ENCODE measurements at regions not wholly inside any gene's neighbourhood (a gene's known extent, or its start where the extent isn't known, plus 50 kb on each side); places are given as distances from the start of the nearest gene placed in this dataset.

DNA sequence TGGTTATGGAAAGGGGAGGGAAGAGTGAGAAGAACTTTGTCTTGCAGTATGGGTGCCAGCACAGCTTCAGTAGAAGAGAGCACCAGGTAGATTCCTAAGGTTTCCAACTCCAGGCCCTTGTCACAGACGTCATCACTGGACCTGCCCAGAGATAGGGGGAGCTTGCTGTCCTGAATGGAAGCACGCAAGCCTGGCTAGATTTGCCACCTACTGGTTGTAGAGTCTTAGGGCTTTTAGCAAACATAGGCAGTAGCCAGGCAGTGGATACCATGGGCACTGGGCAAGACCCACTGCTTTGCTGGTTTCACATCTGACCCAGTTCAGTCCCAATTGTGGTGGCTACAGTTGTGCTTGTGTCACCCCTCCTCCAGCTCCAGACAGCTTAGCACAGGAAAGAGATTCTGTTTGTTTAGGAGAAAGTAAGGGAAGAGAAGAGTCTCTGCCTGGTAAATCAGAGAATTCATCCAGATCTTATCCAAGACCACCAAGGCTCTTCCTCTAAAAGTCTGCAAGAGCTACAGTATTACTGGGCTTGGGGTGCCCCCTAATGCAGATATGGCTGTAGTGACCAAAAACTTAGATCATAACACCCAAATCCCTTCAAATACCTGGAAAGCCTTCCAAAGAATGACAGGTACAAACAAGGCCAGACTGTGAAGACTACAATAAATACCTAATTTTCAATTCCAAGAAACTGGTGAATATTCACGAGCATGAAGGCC is 158.9 kb downstream of the HINT1 start:
- TF ChIP-seq, protein P1, sequence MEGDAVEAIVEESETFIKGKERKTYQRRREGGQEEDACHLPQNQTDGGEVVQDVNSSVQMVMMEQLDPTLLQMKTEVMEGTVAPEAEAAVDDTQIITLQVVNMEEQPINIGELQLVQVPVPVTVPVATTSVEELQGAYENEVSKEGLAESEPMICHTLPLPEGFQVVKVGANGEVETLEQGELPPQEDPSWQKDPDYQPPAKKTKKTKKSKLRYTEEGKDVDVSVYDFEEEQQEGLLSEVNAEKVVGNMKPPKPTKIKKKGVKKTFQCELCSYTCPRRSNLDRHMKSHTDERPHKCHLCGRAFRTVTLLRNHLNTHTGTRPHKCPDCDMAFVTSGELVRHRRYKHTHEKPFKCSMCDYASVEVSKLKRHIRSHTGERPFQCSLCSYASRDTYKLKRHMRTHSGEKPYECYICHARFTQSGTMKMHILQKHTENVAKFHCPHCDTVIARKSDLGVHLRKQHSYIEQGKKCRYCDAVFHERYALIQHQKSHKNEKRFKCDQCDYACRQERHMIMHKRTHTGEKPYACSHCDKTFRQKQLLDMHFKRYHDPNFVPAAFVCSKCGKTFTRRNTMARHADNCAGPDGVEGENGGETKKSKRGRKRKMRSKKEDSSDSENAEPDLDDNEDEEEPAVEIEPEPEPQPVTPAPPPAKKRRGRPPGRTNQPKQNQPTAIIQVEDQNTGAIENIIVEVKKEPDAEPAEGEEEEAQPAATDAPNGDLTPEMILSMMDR (IDR thresholded peaks at IDR 0.05): no peak
- TF ChIP-seq POLR2A (IDR thresholded peaks at IDR 0.05): no peak

All from thyroid gland (tissue), 4 donors.